Muscle of arm (tissue), 1 donor: ENCODE measurements at regions not wholly inside any gene's neighbourhood (a gene's known extent, or its start where the extent isn't known, plus 50 kb on each side); places are given as distances from the start of the nearest gene placed in this dataset.

ENCODE experiments used
- DNase-seq: peaks from one replicate; pipeline ENCODE4 v3.0.0-alpha.2; 2013

DNA sequence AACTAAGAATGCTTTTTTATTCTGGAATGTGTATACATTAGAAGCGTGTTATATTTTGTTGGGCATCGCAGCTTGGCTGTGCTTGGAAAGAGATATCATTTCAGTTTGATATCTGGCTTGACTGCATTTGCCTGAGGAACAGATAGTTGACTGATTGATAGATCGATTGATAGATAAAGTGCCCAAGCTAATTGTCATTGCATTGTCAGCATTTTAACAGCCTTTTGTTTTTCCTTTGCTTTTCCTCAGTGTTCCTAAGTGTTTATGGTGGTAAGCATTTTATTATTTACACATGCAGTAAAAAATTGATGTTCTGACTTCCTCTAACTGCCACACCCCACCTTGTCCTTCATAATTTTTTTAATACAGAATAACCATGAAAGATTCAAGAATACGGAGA lies 180.9 kb upstream of the GRIK2 start:
- no peak for DNase-seq

DNA sequence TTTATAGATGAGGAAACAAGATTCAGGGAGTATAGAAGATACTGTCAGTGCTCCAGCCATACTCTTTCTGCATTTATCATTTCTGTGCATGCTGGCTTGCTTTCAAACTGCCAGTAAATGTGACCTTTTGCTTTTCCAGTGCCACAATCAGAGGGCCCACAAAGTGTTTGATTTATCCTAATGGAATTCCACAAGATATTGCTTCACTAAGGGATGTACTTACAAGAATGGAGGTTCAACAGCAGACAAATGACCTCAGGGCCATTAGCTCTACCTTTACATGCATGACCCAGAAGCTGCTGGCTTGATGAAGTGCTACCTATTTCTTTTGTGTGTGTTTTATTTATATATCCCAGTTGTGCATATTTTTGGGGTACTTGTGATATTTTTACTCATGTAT lies 171.5 kb upstream of the GRIK2 start:
- no peak for DNase-seq

DNA sequence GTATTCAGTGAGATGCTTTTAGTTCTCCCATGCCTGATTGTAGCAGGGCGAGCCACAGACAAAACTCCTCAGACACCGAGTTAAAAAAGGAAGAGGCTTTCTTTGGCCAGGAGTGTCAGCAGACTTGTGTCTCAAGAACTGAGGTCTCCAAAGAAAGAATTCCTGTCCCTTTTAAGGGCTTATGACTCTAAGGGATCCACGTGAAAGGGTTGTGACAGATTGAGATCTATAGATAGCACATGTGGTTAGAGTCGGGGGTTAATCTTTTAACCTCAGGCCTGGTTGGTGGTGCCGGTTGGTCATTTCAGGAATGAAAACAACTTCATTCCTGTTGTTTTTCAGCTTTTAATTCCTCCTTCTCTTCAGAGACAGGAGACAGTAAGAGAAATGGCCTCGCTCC lies 168.8 kb upstream of the GRIK2 start:
- DNase-seq = no peak

DNA sequence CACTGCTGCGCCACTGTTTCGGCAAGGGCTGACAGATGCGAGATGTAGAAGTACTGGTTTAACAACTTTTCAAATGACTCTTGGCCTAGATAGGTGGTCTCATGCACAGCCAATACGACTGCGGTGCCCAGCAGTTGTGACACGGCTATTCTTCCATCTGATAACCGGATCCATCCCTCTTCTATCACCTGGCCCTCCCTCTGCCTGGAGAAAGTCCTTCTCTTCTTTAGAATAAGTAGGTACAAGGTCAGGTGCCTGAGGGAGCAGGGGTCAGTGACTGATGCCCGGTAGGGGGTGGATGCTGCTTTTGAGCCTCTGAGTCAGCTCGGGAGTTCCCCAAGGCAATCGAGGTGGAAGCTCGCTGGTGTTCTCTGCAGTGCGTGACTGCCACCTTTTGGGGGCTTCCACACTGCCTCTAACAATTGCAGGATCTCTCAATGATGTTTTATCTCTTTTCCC lies 166.8 kb upstream of the GRIK2 start:
- DNase-seq = no peak

DNA sequence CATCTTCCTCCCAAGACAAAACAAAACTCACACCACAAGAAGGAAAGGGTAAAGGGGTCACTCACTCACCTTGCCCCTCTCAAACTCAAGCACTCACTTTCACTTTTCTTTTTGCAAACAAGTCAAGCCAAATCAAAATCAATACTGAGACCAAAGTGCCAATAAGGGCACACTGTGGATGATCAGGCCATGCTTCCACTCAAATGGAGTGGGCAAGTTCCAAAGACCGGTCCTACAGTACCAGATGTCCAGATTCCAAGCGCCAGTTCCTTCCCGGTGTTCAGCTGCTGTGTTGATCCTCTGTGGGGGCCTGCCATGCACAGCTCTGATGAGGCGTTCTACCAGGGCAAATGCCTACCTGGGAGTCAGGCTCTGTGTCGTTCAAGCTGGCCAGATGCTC lies 162.6 kb upstream of the GRIK2 start:
- DNase-seq = no peak

DNA sequence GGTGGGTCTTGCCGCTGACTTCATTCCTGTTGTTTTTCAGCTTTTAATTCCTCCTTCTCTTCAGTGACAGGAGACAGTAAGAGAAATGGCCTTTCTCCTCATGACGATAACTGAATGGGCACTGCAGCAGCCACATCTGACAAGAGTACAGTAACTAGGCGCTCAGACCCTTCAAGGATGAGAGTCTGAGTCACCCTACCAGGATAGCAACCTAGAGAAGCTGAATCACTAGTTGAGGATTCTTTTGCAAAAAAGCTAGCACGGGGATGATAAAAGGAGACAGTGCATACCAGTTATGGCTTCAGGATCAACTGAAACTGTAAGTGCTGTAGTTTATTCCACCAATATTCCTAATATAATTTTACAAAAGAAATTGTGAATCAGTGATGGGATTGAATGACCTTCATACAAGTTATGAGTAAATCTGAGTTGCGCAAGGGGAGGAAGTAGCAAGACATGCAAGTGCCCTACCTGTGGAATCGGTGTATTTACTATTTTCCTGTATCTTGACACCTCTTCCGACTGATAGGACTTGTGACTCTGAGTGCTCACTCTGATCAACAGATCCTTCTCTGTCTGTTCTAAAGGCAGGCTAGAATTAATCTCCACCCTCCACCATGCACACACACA lies 161.8 kb upstream of the GRIK2 start:
- no peak for DNase-seq

DNA sequence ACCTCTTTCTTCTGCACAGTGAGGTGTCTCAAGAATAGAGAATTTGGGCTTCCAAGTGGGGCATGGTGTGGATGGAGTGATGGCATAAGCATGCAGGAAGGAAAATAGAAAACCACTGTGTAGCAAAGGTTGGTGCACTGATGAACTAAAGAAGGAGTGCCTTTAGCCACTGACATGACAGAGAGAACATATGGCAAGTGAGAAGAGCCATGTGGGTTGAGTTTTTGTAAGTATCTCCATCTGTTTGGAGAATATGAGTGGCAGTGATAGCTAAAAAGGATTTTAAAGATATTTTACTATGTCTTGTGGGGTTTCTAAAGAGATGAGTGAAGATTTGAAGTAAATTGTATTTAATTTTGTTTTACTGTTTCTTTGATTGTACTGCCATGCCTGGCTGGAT lies 160.5 kb upstream of the GRIK2 start:
- DNase-seq = no peak

DNA sequence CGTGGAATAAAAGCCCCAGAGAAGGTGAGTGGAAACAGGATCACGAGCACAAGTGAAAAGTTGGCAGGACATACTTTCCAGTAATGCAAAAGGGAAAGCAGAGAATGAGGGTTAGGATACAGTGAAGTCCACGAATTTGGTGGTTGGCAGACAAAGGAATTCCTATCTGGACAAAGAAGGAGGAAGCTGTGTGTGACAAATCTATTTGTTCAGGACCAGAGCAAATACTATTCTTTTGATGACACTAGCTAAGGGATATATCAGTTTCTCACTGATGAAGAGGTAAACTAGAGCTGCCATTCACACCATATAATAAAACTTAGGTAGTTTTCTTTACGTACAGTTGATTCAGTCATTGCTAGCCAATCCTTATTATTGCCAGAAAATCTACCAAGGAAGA lies 156.8 kb upstream of the GRIK2 start:
- DNase-seq = no peak

DNA sequence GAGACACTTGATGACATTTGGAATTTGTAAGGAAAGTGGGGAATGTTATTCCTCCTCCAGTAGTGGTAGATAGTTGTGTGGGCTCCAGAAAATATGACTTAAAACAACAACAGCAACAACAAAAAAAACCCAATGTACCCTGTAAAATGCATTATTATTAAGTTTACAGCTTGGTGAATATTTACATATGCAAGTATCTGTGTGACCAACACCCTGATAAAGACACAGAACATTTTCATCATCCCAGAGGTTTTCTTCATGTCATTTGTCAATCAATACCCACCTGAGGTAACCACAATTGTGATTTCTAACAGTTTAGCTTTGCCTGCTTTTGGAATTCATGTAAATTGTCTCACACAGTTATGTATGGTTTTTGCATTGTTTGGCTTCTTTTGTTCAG lies 152.1 kb upstream of the GRIK2 start:
- DNase-seq = no peak

DNA sequence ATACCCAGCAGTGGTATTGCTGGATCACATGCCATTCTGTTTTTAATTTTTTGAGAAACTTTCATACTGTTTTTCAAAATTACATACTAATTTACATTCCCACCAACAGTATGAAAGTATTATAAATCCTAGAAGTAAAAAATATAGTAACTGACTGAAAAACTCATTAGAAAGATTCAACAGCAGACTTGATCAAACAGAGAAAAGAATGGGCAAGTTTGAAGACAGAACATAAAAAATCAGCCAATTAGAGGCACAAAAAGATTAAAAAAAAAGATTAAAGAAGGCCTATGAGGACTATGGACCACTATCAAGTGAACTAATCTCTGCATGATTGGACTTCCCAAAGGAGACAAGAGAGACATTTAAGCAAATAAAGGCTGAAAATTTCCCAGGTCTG lies 144.0 kb upstream of the GRIK2 start:
- no peak for DNase-seq

DNA sequence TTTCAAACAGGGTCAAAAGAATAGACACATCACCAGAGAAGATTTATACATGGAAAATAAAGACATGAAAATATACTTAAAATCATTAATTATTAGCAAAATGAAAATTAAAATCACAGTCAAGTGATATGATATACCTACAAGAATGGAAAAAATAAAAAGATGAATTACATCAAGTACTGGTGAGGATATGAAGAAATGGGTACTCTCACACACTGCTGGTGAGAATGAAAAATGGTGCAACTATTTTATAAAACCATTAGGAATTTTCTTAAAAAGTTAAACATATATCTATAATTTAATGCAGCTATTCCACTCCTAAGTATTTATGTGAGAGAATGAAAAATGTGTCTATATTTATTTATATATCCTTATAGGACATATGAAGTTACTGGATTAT lies 136.3 kb upstream of the GRIK2 start:
- no peak for DNase-seq

DNA sequence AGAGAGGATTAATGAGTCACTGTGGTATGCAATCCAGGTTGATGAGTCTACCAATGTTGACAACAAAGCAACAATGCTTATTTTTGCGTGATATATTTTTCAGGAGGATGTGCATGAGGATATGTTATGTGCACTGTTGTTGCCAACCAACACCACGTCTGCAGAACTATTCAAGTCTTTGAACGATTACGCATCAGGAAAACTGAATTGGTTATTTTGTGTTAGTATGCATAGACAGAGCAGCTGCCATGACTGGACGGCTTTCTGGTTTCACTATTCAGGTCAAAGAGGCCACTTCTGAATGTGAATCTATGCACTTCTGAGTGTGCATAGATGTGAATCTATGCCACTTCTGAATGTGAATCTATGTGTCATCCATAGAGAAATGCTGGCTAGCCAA lies 134.0 kb upstream of the GRIK2 start:
- DNase-seq = no peak

DNA sequence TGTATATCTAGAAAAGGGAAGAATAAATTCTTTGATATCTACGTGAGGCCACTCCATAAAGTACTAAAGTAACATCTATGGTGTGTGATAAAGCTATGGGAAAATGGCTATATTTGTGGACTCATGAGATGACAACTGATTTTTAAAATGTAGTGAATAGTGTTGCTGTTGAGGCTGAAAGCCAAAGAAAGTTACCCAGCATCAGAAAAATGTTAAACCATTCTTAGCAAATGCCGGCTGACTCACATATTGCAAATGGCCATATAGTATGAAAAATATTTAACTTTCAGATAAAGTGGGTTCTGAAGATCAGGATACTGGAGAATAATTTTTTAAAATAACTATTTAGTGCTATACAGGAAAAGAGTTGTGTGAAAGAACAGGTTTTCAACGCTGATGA lies 129.9 kb upstream of the GRIK2 start:
- no peak for DNase-seq

DNA sequence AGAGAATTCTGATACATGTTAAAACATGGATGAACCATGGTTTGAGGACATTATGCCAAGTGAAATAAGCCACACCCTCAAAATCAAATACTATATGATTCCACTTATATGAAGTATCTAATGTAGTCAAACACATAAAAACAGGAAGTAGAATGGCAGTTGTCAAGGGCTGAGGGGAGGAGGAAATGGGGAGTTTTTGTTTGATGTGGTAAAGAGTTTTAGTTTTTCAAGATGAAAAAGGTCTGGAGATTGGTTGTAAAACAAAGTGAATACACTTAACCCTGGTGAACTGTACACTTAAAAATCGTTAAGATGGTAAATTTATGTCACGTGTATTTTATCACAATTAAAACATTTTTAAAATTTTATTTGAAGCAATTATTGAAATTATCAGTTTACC lies 127.4 kb upstream of the GRIK2 start:
- no peak for DNase-seq

DNA sequence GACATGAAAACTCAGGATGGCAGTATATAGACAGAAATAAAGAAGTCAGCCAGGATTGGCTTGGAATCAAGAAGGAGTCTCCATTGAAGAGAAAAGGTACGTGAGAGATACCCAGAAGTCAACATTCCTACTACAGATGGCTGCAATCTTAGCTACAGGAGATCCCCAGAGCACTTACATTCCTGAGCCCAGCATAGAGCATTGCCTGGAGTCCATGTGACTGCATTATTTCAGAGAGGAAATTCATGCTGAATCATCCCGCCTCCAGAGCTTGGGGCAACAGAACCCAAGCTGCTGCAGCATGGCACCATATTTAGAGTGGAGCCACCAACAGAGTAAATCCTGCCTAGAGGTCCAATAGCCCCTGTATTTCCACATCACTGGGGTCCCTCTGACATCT lies 125.0 kb upstream of the GRIK2 start:
- DNase-seq = no peak

DNA sequence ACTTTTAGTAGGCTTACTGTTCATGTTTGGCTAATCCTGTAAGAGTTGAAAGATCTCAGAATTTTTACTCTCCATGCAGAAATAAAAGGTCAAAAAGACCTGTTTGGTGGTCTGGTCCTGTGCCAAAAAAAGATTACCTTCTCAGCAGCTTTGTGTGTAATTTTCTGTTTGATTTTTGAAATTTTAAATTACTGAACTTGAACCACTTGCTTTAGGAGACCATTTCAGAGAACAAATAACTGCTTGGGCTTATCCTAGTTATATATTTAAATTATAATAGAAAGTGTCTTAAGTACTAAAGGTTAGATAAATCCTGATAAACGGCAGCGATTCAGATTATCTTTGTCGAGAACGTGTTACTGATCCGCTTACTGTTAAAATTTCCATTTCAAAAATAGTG lies 118.3 kb upstream of the GRIK2 start:
- no peak for DNase-seq

DNA sequence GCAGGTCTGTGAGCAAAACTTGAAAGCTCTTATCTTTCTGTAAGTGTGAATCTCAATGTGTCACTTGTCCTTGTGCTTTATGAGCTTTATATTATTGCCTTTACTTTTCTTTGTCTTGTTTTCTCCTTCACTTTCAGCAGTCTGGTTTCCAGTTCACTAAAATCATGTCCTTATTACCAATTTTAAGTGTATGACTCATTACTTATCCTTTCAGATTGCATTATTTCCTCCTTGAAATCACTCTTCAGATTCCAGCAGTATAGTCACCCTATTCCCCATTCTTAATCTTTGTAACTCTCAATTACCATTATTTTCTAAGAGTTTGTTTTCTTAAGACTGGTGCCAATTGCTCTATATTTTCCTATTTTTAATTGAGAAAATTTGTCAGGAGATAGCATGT lies 117.4 kb upstream of the GRIK2 start:
- DNase-seq = no peak

DNA sequence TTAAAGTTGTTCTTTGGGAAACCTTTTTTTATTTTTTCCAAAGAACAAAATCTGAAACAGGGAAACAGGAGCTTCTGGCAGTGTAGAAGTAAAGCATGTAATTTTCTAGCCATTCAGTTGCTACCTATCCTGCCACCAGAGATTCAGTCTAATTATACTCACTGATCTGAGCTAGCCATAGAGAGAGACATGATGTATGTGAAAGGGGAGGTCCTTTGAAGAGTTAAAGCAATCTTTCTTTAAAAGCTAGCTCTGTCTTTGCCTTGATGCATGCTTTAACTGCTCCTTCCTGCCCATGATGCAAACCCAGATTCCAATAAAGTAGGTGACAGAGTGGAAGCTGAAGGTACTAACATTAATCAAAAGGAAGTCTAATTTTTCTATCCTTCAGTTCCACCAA lies 114.1 kb upstream of the GRIK2 start:
- DNase-seq = no peak

DNA sequence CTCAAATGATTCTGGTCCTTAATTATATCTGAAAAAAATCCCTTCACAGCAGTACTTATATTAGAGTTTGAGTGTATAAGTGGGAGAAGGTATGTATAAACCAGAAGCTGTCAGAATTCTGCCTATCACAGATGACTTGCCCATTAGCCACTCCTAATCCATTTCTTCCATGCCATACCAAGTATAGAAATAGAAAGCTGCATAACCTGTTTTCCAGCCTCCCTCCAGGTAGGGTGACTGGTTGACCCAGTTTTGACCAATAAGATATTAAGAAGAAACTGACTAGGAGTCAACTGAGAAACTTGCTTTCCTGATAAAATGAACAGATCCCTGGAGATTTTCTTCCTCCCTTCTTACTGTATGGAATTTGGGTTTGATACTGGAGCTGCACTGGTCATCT lies 112.2 kb upstream of the GRIK2 start:
- no peak for DNase-seq

DNA sequence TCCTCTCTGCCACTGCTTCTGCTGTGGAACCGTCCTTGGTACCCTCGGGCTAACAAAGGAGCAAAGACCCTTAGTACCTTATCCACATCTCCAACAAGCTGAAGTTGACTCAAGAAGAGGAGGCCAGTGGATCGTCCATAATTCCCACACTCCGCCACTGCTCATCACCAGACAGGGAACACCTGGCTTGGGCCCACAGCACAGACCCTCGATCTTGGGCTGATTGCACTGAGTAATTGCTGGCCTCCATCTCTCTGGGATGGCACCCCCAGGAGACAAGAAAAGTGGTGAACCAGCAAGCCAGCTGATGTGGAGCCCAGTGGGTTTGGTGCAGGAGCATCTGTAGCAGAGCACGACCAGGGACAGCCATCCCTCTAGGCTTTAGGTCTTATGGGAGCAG lies 109.4 kb upstream of the GRIK2 start:
- DNase-seq = no peak

DNA sequence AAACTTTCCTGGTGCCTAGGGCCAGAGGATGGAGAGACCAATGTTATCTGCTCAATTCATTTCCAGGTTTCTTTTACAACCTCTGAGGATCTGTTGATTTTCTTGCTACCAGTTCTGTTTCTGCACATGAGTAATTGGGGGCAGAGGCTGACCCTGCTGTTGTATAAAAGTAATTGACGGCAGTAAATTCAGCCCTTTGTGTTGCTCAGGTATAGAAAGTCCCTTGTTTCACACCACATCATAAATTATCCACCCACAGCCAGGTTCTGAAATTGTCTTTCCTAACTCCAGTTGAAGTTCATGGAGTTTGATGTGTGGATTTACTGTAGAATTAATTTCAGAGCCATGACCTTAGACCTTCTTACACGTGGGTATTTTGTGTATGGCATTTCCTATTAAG lies 107.4 kb upstream of the GRIK2 start:
- no peak for DNase-seq

DNA sequence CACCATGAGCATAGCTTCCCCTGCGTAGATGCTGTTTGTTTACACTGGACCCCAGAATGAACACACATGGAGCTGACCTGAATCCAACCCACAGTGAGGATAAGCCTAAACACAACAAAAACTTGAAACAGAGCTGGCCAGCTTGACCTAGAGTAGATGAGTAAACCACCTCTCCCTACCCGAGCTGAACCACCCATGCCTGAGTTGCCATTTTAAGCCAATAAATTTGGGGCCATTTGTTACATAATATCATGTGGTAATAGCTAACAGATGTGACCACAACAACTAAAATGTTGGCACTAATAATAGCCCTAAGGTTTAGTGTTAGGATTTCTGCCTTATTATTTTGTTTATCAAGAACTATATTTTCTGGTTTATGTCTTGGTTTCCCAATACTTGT lies 103.2 kb upstream of the GRIK2 start:
- DNase-seq = no peak

DNA sequence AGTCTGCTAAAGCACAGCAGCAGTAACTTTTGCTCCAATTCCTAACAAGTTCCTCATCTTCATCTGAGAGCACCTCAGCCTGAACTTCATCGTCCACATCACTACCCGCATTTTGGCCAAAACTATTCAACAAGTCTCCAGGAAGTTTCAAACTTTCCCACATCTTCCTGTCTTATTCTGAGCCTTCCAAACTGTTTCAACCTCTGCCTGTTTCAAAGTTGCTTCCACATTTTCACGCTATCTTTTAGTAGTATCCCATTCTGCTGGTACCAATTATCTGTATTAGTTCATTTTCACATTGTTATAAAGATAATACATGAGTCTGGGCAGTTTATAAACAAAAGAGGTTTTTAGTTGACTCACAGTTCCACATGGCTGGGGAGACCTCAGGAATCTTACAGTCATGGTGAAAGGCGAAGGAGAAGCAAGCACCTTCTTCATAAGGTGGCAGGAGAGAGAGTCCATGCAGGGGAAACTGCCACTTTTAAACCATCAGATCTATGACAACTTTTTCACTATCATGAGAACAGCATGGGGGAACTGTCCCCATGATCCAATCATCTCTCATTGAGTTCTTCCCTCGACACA lies 99.4 kb upstream of the GRIK2 start:
- no peak for DNase-seq

DNA sequence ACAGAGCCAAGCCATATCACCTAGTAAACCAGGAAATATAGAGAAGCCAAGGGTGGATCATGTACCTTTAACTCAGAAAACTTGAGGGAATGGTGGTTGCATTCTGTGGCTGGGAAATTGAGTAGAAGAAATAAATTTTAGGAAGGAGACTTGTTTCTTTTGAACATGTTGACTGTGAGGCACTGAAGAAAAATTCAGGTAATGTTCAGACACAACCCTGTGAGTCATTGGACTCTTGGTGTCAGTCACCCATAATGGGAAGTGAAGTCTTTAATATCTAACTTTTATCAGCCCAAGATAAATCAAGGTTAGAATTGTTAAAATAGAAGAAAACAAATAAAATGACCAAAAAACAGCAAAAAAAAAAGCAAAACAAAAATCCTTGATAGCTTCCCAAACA lies 98.8 kb upstream of the GRIK2 start:
- DNase-seq = no peak
